ENCODE measurements at regions not wholly inside any gene's neighbourhood (a gene's known extent, or its start where the extent isn't known, plus 50 kb on each side); places are given as distances from the start of the nearest gene placed in this dataset.
"Not testable (repeated sequence)": the region's sequence is repeated elsewhere in the genome, so short reads cannot be mapped to it uniquely, and the experiment has no call there.

DNA sequence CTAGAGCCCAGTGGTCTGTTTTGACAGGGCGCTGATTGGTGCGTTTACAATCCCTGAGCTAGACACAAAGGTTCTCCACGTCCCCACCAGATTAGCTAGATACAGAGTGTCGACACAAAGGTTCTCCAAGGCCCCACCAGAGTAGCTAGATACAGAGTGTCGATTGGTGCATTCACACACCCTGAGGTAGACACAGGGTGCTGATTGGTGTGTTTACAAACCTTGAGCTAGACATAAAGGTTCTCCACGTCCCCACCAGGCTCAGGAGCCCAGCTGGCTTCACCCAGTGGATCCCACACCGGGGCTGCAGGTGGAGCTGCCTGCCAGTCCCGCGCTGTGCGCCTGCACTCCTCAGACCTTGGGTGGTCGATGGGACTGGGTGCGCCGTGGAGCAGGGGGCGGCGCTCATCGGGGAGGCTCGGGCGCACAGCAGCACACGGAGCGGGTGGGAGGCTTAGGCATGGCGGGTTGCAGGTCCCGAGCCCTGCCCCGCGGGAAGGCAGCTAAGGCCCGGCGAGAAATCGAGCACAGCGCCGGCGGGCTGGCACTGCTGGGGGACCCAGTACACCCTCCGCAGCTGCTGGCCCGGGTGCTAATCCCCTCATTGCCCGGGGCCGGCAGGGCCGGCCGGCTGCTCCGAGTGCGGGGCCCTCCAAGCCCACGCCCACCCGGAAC is 122.0 kb upstream of the ANKH start:
- DNase-seq (ENCODE audit: low spot score); FAIRE-seq: not testable (repeated sequence)

DNA sequence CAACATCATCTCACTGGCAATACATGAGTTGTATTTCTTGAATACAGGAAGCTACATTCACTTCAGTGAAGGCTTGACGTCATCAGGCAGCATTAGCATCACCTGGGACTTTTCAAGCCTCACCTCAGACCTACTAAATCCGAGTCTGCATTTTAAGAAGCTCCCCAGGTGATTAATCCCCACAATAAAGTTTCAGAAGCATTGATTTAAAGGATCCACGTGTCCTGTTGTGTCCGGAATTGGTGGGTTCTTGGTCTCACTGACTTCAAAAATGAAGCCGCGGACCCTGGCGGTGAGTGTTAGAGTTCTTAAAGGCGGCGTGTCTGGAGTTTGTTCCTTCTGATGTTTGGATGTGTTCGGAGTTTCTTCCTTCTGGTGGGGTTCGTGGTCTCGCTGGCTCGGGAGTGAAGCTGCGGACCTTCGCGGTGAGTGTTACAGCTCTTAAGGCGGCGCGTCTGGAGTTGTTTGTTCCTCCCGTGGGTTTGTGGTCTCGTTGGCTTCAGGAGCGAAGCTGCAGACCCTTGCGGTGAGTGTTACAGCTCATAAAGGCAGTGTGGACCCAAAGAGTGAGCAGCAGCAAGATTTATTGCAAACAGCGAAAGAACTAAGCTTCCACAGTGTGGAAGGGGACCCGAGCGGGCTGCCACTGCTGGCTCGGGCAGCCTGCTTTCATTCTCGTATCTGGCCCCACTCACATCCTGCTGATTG is 121.3 kb upstream of the ANKH start:
- DNase-seq (ENCODE audit: low spot score); FAIRE-seq: not testable (repeated sequence)

DNA sequence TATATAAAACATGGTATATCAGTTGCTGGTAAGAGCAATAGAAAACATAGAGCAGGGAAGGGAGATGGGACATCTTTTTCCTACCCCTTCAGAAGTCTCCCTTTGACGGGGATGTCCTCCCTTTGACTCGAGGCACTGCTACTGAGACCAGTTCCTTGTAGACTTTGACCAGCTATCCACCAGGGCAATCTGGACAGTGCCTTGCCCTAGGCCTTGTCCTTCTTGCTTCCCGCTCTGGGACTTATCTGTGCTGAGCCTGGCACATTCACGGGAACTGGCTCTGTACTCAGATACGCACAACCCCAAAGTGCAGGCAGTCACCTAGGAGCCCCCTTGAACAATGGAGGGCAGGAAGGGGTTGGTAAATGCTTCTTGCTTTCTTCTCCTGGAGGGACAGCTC is 116.6 kb upstream of the ANKH start:
- DNase-seq (ENCODE audit: low spot score) (no peak), FAIRE-seq (no peak)

DNA sequence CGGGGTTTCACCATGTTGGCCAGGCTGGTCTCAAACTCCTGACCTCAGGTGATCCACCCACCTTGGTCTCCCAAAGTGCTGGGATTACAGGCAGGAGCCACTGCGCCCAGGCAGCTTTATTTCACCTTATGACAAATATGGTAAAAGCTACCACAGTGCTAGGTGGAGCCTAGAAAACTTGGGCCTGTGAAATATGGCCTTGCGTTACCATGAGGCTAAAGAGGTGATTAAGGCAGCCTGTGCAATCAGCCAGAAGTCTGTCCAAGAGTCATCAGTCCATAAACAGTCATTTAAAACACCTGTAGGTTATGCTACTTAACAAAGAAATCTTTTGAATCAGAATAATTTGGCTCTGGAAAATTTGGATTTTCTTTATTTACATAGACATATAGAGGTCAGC is 114.8 kb upstream of the ANKH start:
- no peak for DNase-seq (ENCODE audit: low spot score)
- no peak for FAIRE-seq

DNA sequence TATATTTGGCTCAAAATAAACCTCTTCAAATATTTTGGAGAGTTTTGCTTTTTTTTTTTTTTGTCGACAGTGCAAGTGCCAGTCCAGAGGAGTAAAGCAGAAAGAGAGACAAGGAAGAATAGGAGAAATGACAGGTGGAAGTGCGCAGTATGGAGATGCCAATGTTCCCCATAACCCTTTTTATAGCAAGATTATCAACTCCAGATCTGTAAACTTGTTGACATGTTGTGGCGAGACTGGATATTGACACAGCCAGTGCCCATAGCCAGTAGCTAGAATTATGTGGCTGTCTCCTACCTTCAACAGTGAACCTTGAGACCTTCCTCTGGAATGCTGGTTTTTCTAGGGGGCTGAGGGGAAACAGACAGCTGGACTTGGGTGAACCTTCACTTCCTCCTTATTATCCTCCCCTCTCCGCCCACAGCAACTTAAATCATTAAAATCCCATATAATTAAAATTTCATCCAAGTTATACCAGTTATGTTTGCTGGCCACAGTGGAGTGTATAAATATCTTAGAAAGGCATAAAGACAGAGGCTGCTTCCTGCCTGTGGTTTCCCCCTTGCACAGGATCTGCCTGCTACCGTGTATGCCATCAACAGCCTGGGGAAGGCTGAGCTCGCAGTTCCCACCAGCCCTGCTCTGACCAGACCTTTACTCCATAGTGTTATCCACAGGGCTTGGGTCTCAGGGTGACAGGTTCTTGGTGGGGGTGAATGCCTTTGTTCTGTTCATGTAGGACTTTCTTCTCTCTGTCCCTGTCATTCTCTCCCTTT is 112.3 kb upstream of the ANKH start:
- FAIRE-seq: no peak
- no peak for DNase-seq (ENCODE audit: low spot score)

DNA sequence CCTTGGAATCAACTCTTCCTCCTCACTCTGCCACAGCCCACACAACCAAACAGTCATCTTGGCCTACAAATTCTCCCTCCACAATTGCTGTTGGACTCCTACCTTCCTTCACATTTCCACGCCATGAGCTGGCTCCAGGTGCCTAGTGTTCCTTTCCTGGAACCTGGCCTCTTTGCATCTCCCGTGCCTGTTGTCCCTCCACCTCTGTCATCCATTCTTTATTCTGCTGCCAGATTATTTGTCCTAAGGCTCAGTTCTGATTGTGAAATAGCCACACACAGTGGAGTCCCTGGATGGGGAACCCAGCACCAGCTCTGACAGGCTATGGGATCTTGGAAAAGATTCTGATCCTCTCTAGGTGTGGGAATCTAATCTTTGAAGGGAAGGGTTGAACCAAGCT is 109.1 kb upstream of the ANKH start:
- no peak for FAIRE-seq
- no peak for DNase-seq (ENCODE audit: low spot score)

DNA sequence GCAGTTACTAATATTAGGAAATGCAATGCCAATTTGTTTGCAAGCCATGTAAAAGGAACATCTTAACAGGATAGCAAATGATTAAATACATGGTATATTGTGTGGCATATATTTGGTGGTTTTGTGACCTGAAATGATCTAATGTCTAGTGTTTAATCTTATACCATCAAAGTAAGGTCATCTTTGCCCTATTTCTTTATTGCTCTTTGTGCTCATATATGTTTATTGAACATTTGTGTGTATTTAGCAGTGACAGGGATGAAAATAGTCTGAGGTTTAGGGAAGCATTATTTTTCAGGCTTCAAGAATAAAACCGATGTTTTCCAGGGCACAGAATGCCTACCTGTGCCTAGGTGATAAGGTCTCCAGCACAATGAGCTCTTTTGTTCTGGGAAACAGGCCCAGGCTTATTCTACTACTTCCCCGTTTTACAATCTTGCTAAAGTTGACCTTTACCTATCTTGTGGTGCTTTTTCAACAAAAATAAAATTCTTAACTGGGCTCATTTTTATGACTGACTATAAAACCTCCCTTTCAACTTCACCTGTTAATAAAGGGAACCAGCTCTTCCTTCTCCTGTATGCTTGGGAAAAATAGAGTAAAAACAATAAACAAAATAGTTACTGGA is 105.6 kb upstream of the ANKH start:
- no peak for FAIRE-seq
- no peak for DNase-seq (ENCODE audit: low spot score)

DNA sequence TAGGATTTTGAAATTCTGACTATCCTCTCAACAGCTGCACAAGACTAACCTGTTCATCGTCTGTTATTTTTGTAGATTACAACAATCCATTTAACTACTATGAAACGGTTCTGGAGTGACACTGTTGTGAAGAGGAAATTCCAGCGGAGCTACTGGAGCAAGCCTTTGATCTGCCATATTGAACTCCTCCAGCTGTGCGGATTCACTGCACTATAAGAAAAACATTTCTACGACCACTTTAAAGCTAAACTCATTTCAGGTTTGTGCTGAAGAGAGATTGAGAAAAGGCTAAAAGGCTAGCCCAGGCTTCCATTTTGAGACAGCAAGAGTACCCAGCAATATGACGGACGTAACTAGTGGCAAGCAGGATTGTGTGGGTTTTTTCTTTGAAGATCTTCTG is 104.9 kb upstream of the ANKH start:
- no peak for DNase-seq (ENCODE audit: low spot score)
- FAIRE-seq: no peak

DNA sequence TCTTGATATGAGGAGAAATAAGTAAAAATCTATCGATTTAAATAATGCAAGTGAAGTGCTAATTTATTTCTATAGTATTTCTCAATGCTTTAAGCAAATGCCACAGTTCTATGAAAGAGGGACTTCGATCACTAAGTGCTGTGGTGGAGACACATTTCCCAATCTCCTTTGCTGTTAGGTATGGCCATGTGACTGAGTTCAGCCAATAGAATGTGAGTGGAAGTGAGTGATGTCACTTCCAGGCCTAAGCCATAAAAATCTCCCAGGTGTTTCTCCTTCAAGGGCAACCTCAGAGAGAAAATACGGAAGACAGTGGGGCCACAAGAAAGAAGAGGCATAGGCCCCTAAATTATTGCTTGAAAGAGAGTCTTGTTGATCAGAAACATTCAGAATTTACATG is 100.3 kb upstream of the ANKH start:
- FAIRE-seq: no peak
- no peak for DNase-seq (ENCODE audit: low spot score)

DNA sequence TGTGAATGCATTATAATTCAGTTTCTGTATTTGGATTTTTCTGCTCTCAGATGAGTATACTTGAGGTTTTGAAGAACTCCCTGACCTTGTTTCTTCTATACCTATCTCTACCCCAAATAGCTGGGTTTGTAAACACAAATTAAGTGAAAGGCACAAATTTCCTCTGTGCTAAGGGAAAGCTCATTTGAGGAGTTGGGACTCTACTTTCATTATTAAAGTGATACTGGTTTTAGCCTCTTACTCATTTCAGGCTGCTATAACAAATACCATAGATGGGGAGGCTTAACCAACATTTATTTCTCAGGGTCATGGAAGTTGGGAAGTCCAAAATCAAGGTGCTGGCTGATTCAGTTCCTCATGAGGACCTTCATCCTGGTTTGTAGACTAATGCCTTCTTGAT is 97.2 kb upstream of the ANKH start:
- FAIRE-seq: no peak
- DNase-seq (ENCODE audit: low spot score): no peak

DNA sequence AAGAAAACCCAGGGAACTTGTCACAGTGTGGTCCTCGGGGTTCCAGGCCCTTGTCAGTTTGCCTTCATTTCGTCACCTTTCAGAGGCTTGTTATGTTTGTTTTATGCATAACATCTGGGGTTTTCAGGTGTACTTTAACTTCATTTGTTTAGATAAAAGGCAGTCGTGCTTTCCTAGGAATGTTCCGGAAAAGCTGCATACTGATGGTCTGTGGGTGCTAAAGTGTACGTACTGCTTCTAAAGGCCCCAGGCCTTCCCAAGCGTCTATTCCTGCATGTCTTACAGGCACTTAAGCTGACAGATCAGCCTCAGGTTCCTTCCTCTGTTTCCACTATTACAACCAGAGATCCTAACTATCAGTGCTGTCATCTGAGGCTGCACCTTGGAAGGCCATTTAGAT is 95.6 kb upstream of the ANKH start:
- FAIRE-seq: no peak
- DNase-seq (ENCODE audit: low spot score): no peak

DNA sequence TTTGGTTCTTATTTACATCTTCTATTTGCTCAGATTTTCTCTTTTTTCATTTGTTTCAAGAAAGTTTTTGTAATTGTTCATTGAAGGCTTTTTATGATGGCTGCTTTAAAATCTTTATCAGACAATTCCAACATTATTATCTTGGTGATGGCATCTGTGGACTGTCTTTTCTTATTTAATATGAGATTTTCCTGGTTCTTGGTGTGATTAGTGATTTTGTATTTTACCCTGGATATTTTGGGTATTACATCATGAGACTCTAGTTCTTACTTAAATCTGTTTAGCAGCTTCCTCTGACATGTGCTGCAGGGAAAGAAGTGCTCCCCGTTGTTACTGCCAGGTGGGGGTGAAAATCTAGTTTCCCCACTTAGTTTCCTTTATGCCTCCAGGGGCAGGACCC is 94.2 kb upstream of the ANKH start:
- FAIRE-seq (no peak), DNase-seq (ENCODE audit: low spot score) (no peak)

DNA sequence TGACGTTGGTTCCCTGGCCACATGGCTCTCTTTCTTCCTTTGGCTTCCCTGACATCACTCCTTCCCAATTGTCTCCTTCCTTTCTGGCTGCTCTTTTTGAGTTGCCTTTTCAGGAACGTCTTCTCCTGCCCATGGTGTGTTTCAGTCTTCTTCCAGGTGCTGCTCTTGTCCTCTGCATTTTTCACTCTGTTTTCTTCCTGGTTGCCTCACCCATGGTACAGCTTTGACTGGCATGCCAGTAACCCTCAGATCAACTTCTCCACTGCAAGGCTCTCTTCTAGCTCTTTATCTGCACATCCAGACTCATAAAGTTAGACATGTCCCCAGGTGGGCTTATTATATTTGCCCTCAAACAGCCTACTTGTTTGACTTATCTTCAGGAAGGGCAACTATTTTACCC is 91.0 kb upstream of the ANKH start:
- FAIRE-seq (no peak), DNase-seq (ENCODE audit: low spot score) (no peak)

DNA sequence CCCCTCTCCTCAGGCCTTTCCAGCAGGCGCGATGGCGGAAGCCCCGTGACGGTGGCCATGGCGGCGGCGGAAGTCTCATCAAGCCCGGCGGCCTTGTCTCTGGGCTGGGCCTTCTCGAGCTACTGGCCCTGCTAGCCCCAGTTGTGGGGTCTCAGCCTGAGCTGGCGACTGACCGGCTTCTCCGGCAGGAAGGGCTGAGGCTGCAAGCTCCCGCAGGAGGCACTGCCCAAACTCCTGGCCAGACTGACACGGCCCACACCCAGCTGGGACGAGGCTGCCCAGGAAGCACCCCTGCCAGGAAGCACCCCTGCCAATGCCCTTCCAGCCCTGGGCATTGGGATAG is 88.5 kb upstream of the ANKH start:
- no peak for DNase-seq (ENCODE audit: low spot score)
- no peak for FAIRE-seq

DNA sequence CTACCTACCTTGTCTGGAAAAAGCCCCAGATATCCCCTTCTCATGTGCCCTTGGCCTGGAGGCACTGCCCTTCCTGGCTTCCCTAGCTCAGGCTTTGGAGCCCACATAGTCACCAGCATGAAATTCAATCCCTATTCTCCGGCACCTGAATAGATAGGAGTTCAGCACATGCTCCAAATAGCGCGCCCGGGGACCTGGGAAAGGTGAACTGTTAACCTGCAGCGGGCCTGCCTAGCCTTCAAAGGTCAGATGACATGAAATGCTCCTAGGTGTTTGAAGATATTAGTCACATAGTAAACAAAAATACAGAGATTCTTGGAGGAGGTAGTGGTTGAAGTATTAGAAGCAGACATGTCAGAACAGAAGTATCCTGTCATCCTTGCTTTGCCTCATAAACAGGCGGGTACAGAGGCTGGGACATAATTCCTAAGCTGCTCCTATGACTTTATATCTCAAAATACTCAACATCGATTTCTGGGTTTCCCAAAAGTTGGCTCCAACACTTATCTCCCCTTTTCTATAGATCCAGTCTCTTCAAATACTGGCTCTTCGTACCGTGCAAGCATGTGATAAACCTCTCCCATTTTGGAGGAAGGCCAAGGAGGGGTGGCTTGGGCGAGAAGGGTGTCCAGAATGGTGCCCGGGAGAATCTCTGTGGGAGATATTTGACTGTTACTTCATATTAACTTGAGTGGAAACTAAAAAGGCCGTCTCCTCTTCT is 88.0 kb upstream of the ANKH start:
- no peak for DNase-seq (ENCODE audit: low spot score)
- no peak for FAIRE-seq

DNA sequence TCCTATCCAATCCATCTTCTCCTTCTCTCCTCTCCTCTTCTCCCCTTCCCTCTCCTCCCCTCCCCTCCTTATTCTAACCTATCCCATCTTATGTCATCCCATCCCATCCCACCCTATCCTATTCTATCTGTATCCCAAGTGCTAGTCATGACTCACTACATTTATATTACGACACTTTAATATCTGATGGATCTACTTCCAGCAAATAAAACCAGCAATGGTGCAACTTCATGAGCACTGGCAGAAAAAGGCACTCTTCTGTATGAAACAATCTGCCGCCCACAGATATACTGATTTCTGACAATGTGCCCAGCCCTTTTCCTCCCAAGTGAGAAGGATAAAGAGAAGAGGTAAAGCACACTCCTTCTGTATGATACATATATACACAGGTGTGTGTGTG is 86.6 kb upstream of the ANKH start:
- FAIRE-seq: no peak
- DNase-seq (ENCODE audit: low spot score): no peak

DNA sequence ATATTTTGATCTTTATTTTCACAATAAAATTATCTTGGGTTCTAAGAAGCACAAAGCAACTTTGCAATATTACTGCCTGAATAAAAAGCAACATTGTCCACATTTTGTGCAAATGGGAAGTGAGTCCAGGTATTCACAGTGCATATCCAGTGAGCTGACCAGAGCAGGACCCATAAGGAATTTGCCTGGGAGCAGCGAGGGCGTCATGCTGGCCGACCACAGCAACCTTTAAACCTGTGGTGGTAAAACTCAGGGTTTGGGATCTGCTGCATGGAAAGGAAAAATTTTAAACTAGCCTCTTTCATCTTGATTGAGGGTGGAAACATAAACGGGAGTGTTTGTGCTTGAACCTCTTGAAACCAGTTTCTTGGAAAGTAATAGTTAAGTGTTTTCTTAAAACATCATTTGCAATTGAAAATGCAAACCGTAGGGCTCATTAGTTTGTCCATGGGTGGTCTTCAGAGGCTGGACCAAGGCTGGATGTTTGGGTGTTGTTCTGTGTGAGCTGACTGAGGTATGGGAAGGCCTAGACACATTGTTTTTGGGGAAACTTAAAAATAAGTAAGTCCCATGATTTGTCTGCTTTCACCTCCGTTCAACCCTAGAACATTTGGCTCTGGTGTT is 85.0 kb upstream of the ANKH start:
- FAIRE-seq: no peak

DNA sequence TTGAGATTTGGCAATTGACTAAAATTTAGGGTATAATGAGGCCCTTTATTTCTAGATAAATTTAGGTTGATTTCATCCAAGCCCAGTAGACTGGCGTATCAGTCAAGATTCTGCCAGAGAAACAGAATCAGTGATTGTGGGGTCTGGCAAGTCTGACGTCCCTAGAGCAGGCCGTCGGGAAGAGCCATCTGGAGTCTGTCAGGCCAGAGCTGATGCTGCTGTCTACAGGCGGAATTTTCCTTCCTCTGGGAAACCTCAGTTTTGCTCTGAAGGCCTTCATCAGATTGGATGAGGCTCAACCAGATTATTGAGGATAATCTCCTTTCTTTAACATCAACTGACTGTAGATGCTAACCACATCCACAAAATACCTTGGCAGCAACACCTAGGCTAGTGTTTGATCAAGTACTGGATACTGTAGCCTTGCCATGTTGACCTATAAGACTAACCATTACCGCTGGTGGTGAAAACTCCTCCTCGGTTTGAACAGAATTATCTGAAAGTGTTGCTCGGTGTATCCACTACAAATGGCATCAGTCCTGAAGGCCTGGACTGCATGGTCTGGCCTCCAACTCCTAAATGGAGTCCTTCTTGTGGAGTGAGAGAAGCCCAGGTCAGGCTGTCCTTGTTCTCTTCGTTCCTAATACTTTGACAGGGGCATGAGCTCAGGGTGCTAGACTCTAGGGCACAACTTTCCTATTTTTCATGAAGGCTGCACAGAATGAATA is 83.2 kb upstream of the ANKH start:
- FAIRE-seq (no peak), DNase-seq (ENCODE audit: low spot score) (no peak)

More for the DNA sequence above, 85.0 kb upstream of the ANKH start:
- no peak for DNase-seq (ENCODE audit: low spot score)

DNA sequence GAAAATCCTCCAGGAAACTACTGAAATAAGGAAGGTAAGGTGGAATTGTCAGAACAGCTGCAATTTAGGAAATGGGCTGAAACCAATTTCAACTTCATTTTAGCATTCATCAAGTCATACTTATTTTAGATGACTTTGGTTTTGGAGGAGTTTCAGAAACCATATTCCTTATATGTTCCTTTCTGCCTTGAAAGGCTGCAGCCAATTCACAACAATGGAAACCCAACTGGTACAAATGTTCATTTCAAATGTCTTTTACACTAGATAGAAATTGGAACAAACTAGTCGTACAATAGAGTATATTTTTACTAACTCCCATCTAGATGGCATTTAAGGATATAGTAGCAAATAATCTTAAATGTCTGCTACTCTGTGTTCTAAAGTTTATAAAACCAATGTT is 82.6 kb upstream of the ANKH start:
- DNase-seq (ENCODE audit: low spot score): no peak
- FAIRE-seq: no peak

DNA sequence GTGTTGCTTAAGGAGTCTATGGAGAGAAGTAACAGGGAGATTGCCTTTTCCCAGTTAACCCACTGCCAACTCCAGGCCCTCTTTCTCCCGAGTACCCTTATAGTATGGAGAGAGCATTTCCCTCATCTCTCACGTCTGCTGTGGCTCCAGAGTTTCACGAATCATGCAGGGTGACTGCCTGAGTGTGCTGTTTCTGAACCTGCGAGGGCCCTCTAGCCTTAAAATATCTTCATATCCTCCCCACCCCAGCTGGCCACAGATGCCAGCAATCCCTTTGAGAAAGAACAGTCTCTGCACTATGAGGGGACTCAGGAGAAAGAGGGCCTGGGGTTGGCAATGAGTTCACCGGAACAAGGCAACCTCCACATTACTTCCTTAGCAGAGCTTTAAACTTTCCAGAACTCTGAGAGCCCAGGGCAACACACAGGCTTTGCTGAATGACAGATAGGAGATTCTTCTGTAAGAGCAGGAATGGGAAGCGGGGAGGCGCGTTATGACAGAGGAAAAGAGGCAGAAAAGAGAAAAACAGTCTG is 81.6 kb upstream of the ANKH start:
- no peak for FAIRE-seq

More for the DNA sequence above, 81.6 kb upstream of the ANKH start:
- no peak for DNase-seq (ENCODE audit: low spot score)

All from RCC 7860 (cell line).